ENCODE measurements at regions not wholly inside any gene's neighbourhood (a gene's known extent, or its start where the extent isn't known, plus 50 kb on each side); places are given as distances from the start of the nearest gene placed in this dataset.

GRCh38 chr13:99450416-99450815, 50.9 kb upstream of the TM9SF2 start:
- TF ChIP-seq EZH2 (IDR thresholded peaks at IDR 0.05; ENCODE audit: insufficient read depth, poor library complexity, severe bottlenecking) (no peak), EZH2phosphoT487 (IDR thresholded peaks at IDR 0.05; ENCODE audit: insufficient read depth, low read depth) (no peak)
